Aorta (tissue), 5 donors: ENCODE measurements at regions not wholly inside any gene's neighbourhood (a gene's known extent, or its start where the extent isn't known, plus 50 kb on each side); places are given as distances from the start of the nearest gene placed in this dataset.
"Not testable (repeated sequence)": the region's sequence is repeated elsewhere in the genome, so short reads cannot be mapped to it uniquely, and the experiment has no call there.

Experiments used
- ATAC-seq: fragments of 200-7000 bp; cut with Tn5 transposase; one replicate; pipeline ENCODE4 v1.9.1; 2022; ENCODE audit warnings: moderate library complexity; ENCODE audit not compliant: low FRiP score
- DNase-seq, 2 donors: peaks; one replicate each; pipeline ENCODE4 v3.0.0-alpha.2; 2020
- H3K27ac ChIP-seq, 2 donors: one replicate each; pipeline ENCODE4 v1.5.1; 2013; ENCODE audit warnings: low read length in 2 of 2, mild to moderate bottlenecking in 2 of 2, moderate library complexity in 2 of 2, control low read depth in 1 of 2, inconsistent platforms in 1 of 2, low read depth in 1 of 2
- H3K27me3 ChIP-seq, 2 donors: one replicate each; pipeline ENCODE4 v1.6.1; 2013; ENCODE audit warnings: control low read depth in 1 of 2, low read length in 1 of 2, mild to moderate bottlenecking in 1 of 2, moderate library complexity in 1 of 2; ENCODE audit not compliant: insufficient read depth in 2 of 2, control insufficient read depth in 1 of 2
- H3K36me3 ChIP-seq, 2 donors: one replicate each; pipeline ENCODE4 v1.6.1; 2013; ENCODE audit warnings: control low read depth in 1 of 2, low read length in 1 of 2, mild to moderate bottlenecking in 1 of 2; ENCODE audit not compliant: insufficient read depth in 2 of 2, control insufficient read depth in 1 of 2
- H3K4me1 ChIP-seq, 2 donors: one replicate each; pipeline ENCODE4 v1.6.1; 2013; ENCODE audit warnings: low read length in 2 of 2, control low read depth in 1 of 2, mild to moderate bottlenecking in 1 of 2, moderate library complexity in 1 of 2; ENCODE audit not compliant: insufficient read depth in 2 of 2, control insufficient read depth in 1 of 2
- H3K4me3 ChIP-seq, 2 donors: one replicate each; pipeline ENCODE4 v1.5.1; 2013; ENCODE audit warnings: low read length in 2 of 2, control low read depth in 1 of 2, mild to moderate bottlenecking in 1 of 2
- H3K9me3 ChIP-seq: one replicate; pipeline ENCODE4 v1.6.1; 2013; ENCODE audit warnings: mild to moderate bottlenecking, low read length; ENCODE audit not compliant: control insufficient read depth
- WGBS, 2 donors: extraction: QIAGEN DNeasy Blood & Tissue Kit; methylation state at CpG; one replicate each; pipeline ENCODE4 v1.1.7; 2013; 5-methylcytosine and 5-hydroxymethylcytosine counted together
- intact Hi-C, 2 donors: fragments of 100-400 bp; cut with DNase I; formaldehyde crosslinking; loops; one replicate each; pipeline versions ENCODE4 v1.14.2 to v1.15.0; 2022
- donor health status: healthy with polysubstance abuse.
- donor health status: Bipolar disorder and iron deficiency.
- donor health status: DM: no; HTN: no; CAD: no.
- donor health status: DM: no; HTN: no; CAD: no.
- donor health status: DM: yes; HTN: yes; CAD: no.

DNA sequence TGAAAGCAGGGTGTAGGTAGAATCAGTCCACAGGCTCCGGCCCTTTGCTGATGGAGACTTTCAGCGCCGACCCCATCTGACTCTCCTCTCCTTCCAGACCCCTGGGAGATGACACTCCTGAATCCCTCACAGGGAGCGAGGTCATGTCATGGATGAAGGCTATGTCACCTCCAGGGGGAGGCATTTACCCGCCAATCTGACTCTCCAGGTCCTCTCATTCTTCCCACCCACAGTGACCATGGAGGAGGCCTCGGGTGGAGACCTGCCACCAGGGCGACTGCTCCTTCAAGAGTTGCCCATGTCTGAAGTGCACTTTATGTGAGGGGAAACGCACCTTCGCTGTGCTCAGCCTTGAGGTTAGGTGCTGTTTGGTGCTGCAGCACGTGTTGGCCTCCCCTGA is 112.7 kb downstream of the KLF13 start:
- H3K9me3 ChIP-seq: no peaks in the 10 kb centered on the region
- H3K36me3 ChIP-seq: no peaks in the 10 kb centered on the region
- H3K4me1 ChIP-seq: no peaks in the 10 kb centered on the region
- H3K27me3 ChIP-seq: no peaks in the 10 kb centered on the region
- ATAC-seq (no peak), DNase-seq (no peak)
- intact Hi-C loops: loop anchor here in 1 of 2 donors (5.0 to 10.0 kb wide), 3 partner anchors 48 to 237 kb away; partner anchors contain the start of gene KLF13
- no peak overlapping the region for H3K27ac ChIP-seq
- WGBS, 2 donors: 93 to 96% methylated on average over 10 of the region's 10 CpGs
- H3K4me3 ChIP-seq: no peak overlapping the region

DNA sequence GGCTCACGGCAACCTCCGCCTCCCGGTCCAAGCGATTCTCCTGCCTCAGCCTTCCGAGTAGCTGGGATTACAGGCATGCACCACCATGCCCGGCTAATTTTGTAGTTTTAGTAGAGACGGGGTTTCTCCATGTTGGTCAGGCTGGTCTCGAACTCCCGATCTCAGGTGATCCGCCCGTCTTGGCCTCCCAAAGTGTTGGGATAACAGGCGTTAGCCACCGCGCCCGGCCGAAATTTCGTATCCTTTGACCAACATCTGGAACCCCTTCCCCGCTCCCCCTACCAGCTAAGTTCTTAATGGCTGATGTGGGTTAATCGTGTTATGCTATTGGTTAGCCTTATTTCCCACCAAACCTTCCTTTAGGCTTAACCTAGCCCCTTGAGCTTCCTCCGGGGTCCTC is 113.6 kb downstream of the KLF13 start:
- WGBS, 2 donors: 98 to 99% methylated on average over 20 of the region's 20 CpGs
- H3K27ac ChIP-seq, H3K4me1 ChIP-seq, intact Hi-C loops, H3K9me3 ChIP-seq, H3K36me3 ChIP-seq, ATAC-seq, H3K27me3 ChIP-seq, DNase-seq: not testable (repeated sequence)
- H3K4me3 ChIP-seq: peak overlapping the region in 1 of 2 donors; percentile 53

DNA sequence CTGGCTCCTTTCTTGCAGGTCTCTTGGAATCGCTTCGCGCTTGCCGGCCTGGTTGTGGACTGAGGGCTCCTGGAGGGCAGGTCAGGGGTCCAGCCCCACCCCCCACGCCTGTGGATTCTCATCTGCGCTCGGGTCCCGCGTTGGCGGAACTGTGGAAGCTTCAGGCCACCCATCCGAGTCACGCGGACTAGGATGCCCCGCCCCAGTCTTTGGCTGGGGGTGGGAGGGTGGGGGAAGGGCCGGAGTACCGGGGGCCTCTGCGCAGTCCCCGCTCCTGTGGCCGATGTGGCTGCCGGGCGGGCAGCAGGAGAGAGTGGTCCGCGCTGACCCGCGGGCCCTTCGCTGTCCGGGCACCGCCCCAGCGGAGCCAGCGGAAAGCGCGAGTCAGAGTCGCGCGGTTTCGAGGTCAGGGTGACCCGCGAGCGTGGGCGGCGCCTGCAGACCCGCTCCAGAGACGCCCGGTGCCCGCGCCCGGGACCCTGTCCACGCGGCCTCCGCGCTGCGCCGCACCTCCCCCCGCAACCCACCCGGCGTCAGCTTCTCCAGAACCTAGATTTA is 114.2 kb downstream of the KLF13 start:
- Histone ChIP-seq H3K36me3 (no peaks in the 10 kb centered on the region), H3K27me3 (no peaks in the 10 kb centered on the region), H3K27ac (no peak overlapping the region), H3K4me1 (no peaks in the 10 kb centered on the region), H3K9me3 (no peaks in the 10 kb centered on the region), H3K4me3 (peak overlapping the region; percentile 53 to 80)
- DNase-seq (peak; percentile 78 to 84), ATAC-seq (peak; percentile 65)
- intact Hi-C loops: no loop called here
- WGBS, 2 donors: 3 to 4% methylated on average over 49 to 56 of the region's 56 CpGs

DNA sequence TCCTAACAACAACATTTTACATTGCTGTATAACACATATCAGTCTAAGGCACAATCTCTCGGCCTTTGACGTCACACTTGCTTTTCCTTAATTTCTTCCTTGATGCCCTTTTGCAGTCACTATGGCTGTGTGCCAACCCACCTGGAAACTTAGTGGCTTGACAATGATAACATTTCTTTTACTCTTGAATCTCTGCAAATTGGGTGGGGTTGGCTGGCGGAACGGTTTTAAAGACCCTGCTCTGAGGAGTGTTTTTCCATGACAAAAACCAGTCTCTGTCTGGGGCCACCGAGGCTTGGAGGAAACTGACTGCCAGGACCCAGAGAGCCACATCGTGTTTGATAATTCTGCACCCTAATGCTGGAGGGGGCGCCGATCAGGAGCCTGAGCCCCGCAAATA is 115.6 kb downstream of the KLF13 start:
- no peak for ATAC-seq
- DNase-seq: no peak
- Histone ChIP-seq H3K9me3 (no peaks in the 10 kb centered on the region), H3K4me3 (no peak overlapping the region), H3K36me3 (no peaks in the 10 kb centered on the region), H3K4me1 (no peaks in the 10 kb centered on the region), H3K27ac (no peak overlapping the region), H3K27me3 (no peaks in the 10 kb centered on the region)
- WGBS, 2 donors: 84 to 85% methylated on average over 9 of the region's 9 CpGs
- intact Hi-C loops: no loop called here

DNA sequence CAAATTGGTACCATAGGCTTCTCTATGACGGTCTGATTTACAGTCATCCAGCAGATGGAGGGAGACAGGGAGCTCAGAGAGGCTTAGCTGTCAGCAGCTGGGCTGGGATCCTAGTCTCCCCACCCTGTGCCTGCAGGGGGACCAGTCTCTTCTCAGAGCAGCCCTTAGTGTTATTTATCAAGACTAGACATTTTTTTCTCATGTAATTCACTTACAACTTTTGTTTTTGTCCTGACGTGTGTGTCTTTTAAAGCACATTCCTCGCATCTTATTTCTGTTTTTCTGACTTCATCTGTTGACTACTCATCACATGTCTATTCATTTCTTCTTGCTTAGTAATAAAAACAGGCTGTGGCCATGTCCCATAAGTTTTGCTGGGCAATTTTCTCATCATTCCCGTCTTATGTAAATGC is 116.1 kb downstream of the KLF13 start:
- no peaks in the 10 kb centered on the region for H3K27me3 ChIP-seq
- H3K27ac ChIP-seq: no peak overlapping the region
- no peaks in the 10 kb centered on the region for H3K4me1 ChIP-seq
- WGBS, 2 donors: 40 to 41% methylated on average over 4 of the region's 4 CpGs
- H3K36me3 ChIP-seq: no peaks in the 10 kb centered on the region
- intact Hi-C loops: no loop called here
- no peaks in the 10 kb centered on the region for H3K9me3 ChIP-seq
- ATAC-seq (peak; percentile 55), DNase-seq (no peak)
- H3K4me3 ChIP-seq: no peak overlapping the region

DNA sequence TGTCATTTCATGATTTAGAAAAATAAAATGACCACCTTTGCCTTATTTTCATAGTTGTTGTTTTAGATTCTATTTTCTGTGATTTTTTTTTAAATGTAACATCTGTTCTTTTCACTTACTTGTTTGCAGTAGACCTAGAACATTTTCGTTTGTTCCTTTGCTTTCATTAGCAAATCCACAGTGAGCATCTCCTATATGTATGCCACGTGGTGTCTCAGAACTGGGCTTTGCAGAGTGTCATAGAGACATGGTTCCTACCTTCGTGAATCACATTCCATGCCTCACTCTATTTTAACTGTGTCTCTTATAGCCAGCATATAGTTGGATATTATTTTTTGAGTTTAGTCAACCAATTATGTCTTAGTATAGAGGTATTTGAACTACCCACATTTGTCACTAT is 118.2 kb downstream of the KLF13 start:
- no peaks in the 10 kb centered on the region for H3K36me3 ChIP-seq
- no peaks in the 10 kb centered on the region for H3K9me3 ChIP-seq
- DNase-seq (no peak), ATAC-seq (no peak)
- no peaks in the 10 kb centered on the region for H3K4me1 ChIP-seq
- WGBS, 2 donors: 90 to 91% methylated on average over 3 of the region's 3 CpGs
- no peaks in the 10 kb centered on the region for H3K27me3 ChIP-seq
- H3K27ac ChIP-seq: no peak overlapping the region
- no peak overlapping the region for H3K4me3 ChIP-seq
- intact Hi-C loops: no loop called here

DNA sequence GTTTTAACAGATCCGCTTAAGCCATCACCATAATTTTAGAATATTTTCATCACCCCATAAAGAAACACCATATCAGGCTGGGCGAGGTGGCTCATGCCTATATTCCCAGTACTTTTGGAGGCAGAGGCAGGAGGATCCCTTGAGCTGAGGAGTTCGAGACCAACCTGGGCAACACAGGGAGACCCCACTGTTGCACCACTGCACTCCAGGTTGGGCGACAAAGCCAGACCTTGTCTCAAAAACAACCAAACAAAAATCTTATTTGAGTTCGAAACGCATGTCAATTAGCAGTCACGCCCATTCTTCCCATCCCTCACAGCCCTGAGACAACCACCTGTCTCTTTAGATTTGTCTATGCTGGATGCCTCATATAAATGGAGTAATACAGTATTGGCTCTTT is 119.9 kb downstream of the KLF13 start:
- DNase-seq (no peak), ATAC-seq (no peak)
- H3K4me1 ChIP-seq: no peaks in the 10 kb centered on the region
- H3K9me3 ChIP-seq: no peaks in the 10 kb centered on the region
- no peak overlapping the region for H3K27ac ChIP-seq
- no peaks in the 10 kb centered on the region for H3K27me3 ChIP-seq
- WGBS, 2 donors: 95% methylated on average over 7 of the region's 7 CpGs
- H3K4me3 ChIP-seq: no peak overlapping the region
- no peaks in the 10 kb centered on the region for H3K36me3 ChIP-seq
- intact Hi-C loops: no loop called here

DNA sequence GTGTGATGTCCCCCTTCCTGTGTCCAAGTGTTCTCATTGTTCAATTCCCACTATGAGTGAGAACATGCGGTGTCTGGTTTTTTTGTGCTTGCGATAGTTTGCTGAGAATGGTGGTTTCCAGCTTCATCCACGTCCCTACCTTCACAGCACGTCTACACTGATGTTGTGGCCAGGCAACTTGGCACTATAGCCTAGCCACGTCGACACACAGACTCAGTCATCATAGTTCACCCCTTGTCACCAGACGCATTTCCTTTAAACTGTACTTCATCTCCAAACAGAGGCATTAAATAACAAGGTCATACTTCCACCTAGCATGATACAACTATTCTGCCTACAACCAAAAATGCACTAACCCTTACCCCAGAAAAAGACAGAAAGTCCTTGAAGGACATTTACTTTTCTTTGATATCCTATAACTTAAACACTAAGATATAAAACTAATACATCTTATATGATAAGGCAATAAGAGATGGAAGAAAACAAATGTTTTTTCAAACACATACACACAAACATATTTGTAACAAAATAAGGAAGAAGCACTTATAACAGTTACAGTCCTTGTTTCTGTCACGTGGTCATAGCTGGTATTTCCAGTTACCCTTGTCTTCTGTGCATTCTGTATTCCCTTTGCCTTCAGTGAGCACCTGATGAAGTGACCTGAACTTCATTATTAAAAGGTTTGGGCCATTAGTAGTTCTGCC is 121.4 kb downstream of the KLF13 start:
- H3K36me3 ChIP-seq: no peaks in the 10 kb centered on the region
- H3K4me3 ChIP-seq: no peak overlapping the region
- no peaks in the 10 kb centered on the region for H3K27me3 ChIP-seq
- no peaks in the 10 kb centered on the region for H3K4me1 ChIP-seq
- no peaks in the 10 kb centered on the region for H3K9me3 ChIP-seq
- ATAC-seq (no peak), DNase-seq (no peak)
- no peak overlapping the region for H3K27ac ChIP-seq
- WGBS, 2 donors: 82 to 86% methylated on average over 8 of the region's 8 CpGs
- intact Hi-C loops: no loop called here

DNA sequence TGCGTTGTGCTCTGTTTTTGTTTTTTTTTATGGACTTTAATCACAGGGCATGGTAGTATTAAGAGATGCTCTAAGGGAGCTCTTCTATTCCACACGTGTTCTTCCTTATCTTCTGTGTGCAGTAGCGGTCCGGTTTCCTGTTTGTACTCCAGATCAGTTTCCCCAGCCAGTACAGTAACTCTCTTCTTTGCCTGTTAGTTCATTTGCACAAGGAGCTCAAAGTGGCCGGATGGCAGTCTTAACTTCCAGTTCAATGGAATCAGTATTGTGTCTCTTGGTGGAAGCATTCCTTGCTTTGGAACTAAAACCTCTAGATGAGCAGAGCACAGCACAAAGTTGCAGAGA is 122.0 kb downstream of the KLF13 start:
- intact Hi-C loops: no loop called here
- no peak for DNase-seq
- Histone ChIP-seq H3K36me3 (no peaks in the 10 kb centered on the region), H3K4me3 (no peak overlapping the region), H3K9me3 (no peaks in the 10 kb centered on the region), H3K27ac (no peak overlapping the region), H3K27me3 (no peaks in the 10 kb centered on the region), H3K4me1 (no peaks in the 10 kb centered on the region)
- WGBS, 2 donors: 73% methylated on average over 5 of the region's 5 CpGs
- ATAC-seq: no peak
